ENCODE measurements at regions not wholly inside any gene's neighbourhood (a gene's known extent, or its start where the extent isn't known, plus 50 kb on each side); places are given as distances from the start of the nearest gene placed in this dataset.

GRCh38 chrX:26375346-26375745, 159.4 kb downstream of the MAGEB5 start:
- Histone ChIP-seq H3K27ac (no peak overlapping the region), H3K4me1 (no peaks in the 10 kb centered on the region), H3K36me3 (no peaks in the 10 kb centered on the region), H3K4me3 (no peak overlapping the region), H3K27me3 (no peaks in the 10 kb centered on the region), H3K9me3 (peaks cover 0 to 7% (median 0%) of the 10 kb centered on the region in 12 donors)
- intact Hi-C loops (cut with DNase I): no loop called here
- TF ChIP-seq POLR2A (IDR thresholded peaks at IDR 0.05): no peak
- TF ChIP-seq, protein P1, sequence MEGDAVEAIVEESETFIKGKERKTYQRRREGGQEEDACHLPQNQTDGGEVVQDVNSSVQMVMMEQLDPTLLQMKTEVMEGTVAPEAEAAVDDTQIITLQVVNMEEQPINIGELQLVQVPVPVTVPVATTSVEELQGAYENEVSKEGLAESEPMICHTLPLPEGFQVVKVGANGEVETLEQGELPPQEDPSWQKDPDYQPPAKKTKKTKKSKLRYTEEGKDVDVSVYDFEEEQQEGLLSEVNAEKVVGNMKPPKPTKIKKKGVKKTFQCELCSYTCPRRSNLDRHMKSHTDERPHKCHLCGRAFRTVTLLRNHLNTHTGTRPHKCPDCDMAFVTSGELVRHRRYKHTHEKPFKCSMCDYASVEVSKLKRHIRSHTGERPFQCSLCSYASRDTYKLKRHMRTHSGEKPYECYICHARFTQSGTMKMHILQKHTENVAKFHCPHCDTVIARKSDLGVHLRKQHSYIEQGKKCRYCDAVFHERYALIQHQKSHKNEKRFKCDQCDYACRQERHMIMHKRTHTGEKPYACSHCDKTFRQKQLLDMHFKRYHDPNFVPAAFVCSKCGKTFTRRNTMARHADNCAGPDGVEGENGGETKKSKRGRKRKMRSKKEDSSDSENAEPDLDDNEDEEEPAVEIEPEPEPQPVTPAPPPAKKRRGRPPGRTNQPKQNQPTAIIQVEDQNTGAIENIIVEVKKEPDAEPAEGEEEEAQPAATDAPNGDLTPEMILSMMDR (IDR thresholded peaks at IDR 0.05): no peak
- ATAC-seq (no peak), DNase-seq (no peak)
- WGBS, 4 donors: 56 to 85% (median 73%) methylated on average over 3 of the region's 3 CpGs

DNA sequence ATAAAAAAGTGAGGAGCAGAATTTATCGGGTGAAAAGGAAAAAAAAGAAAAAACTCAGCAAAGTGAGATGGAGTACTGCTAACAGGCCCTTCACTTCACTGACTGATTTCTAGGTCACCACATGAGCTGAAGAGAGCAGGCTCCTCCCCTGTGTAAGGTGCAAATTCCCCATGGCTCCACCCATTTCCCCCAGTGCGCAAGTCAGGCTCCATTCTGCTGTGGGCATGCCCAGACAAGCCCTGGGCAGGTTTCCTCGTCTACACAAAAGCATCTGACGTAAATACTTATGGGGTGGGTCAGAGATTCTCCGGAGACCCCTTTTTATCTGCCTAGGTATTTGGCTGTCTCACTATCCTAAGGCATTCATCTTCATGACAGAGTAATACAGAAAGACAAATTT, 157.9 kb downstream of the MAGEB5 start:
- H3K4me1 ChIP-seq: no peaks in the 10 kb centered on the region
- no peak overlapping the region for H3K4me3 ChIP-seq
- no peak for DNase-seq
- intact Hi-C loops (cut with DNase I): no loop called here
- ATAC-seq: no peak
- peaks cover 0 to 7% (median 0%) of the 10 kb centered on the region in 12 donors for H3K9me3 ChIP-seq
- WGBS, 4 donors: 83 to 91% (median 85%) methylated on average over 5 of the region's 5 CpGs
- no peaks in the 10 kb centered on the region for H3K36me3 ChIP-seq
- TF ChIP-seq, protein P1 (IDR thresholded peaks at IDR 0.05): no peak
- no peak overlapping the region for H3K27ac ChIP-seq
- no peaks in the 10 kb centered on the region for H3K27me3 ChIP-seq

- intact Hi-C loops (cut with DNase I): no loop called here
- DNase-seq (no peak), ATAC-seq (no peak)
- TF ChIP-seq, protein P1 (IDR thresholded peaks at IDR 0.05): no peak
- TF ChIP-seq POLR2A (IDR thresholded peaks at IDR 0.05): no peak
- Histone ChIP-seq H3K4me1 (no peaks in the 10 kb centered on the region), H3K27me3 (no peaks in the 10 kb centered on the region), H3K36me3 (no peaks in the 10 kb centered on the region), H3K9me3 (no peaks in the 10 kb centered on the region), H3K4me3 (no peak overlapping the region), H3K27ac (no peak overlapping the region)
- WGBS, 4 donors: 53 to 70% (median 68%) methylated on average over 3 of the region's 3 CpGs
These were observed 137.0 kb downstream of the MAGEB5 start for GRCh38 chrX:26352891-26353430.

- no peak for DNase-seq
- Histone ChIP-seq H3K36me3 (no peaks in the 10 kb centered on the region), H3K27ac (no peak overlapping the region), H3K4me1 (no peaks in the 10 kb centered on the region), H3K4me3 (no peak overlapping the region), H3K27me3 (no peaks in the 10 kb centered on the region), H3K9me3 (peaks cover 0 to 7% (median 0%) of the 10 kb centered on the region in 12 donors)
- WGBS, 4 donors: 80 to 90% (median 87%) methylated on average over 4 of the region's 4 CpGs
- TF ChIP-seq, protein P1 (IDR thresholded peaks at IDR 0.05): no peak
- no peak for TF ChIP-seq POLR2A (IDR thresholded peaks at IDR 0.05)
- no peak for ATAC-seq
- intact Hi-C loops (cut with DNase I): no loop called here
These were observed 131.2 kb downstream of the MAGEB5 start for GRCh38 chrX:26347171-26347570.
